ENCODE measurements at regions not wholly inside any gene's neighbourhood (a gene's known extent, or its start where the extent isn't known, plus 50 kb on each side); places are given as distances from the start of the nearest gene placed in this dataset.
"Not testable (repeated sequence)": the region's sequence is repeated elsewhere in the genome, so short reads cannot be mapped to it uniquely, and the experiment has no call there.

DNA sequence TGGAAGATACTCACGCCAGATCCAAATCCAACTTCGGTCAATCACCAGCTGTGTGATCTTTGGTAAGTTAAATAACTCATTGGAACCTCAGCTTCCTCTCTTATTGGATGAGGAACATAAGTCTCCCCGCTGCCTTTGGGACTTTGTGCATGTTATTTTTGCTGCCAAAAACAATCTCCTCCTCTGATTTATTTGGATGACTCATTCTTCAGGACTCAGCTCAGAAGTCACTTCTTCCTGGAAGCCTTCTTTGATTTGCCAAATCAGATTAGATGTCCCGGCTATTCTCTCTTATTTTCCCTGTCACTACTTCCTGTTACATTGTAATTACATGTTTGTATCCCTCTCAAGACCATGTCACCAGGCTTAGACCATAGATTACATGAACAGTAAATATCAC, 138.0 kb upstream of the BOD1L1 start:
- DNase-seq: no peak

DNA sequence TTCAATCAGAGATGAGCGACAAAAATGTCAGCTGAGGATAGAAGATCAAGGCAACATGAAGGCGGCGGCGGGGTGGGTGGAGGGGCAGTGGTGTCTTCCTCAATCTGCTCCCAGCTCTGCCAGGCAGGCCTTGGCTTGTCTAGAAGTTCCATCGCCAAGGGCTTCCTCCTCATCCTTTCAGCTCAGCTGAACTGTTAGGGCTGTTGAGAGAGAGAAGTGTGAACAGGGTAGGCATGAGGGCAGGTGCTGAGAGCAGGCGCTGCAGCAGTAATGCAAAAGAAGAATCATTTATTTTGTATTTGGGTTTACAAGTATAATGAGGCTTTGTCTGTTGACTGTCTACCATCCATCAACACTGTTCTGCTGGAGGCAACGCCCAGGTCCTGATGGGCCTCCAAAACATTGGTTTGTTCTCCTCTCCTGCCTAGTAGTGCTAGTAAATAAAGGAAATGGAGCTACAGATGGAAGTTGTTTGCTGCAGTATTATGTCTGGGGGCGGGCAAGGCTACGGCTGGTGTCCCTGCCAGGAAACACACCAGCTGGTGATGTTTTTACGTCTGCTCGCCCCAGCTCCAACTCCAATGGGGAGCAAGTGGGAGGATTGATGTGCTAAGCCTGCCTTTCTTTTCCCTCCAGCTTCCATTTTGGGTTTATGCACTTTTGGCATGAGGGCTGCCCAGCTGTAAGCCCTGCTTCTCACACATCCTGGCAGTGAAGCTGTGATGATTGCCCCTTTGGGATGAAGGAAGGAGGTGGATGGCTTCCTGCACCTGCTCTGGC, 139.4 kb upstream of the BOD1L1 start:
- no peak for DNase-seq

DNA sequence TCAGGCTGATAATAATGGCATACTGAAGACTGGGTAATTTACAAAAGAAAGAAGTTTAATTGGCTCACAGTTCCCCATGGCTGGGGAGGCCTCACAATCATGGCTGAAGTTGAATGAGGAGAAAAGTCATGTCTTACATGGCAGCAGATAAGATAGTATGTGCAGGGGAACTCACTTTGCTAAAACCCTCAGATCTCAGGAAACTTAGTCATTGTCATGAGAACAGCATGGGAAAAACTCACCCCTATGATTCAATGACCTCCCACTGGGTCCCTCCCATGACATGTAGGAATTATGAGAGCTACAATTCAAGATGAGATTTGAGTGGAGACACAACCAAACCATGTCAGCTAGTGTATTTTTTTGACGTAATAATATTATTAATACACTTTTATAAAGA, 149.8 kb upstream of the BOD1L1 start:
- DNase-seq: no peak

DNA sequence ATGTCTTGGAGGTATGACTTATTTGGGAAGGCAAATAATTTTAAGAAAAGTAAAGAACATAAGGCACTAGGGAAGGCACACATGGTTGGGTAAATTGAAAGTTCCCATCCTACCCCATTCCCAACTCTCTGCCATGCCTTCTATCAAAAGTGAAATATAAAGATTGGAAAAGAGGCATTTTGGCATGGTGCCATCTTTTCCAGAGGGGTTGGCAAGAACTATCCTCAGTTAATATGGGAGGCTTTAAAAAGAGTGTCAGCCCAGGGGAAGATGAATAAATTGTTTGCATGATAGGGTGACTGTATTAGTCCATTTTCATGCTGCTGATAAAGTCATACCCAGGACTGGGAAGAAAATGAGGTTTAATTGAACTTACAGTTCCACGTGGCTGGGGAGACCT, 150.8 kb upstream of the BOD1L1 start:
- DNase-seq: no peak

DNA sequence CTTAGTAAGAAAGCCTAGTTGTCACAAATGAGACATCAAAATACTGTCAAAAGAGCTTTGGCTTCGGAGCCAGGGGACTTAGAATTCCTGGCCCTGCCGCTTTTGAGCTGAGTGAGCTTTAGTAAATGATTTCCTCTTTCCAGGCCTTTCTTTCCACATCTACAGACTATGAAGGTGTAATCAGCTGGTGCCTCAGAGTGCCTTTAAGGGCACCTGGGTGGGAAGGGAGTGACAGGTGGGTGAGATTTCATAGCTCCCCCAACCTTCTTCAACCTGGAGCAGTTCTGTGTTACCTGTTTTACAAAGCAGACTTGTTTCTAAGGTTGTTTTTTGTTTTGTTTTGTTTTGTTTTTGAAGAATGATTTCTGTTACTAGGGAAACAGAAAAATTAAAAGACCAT, 154.7 kb upstream of the BOD1L1 start:
- no peak for DNase-seq

DNA sequence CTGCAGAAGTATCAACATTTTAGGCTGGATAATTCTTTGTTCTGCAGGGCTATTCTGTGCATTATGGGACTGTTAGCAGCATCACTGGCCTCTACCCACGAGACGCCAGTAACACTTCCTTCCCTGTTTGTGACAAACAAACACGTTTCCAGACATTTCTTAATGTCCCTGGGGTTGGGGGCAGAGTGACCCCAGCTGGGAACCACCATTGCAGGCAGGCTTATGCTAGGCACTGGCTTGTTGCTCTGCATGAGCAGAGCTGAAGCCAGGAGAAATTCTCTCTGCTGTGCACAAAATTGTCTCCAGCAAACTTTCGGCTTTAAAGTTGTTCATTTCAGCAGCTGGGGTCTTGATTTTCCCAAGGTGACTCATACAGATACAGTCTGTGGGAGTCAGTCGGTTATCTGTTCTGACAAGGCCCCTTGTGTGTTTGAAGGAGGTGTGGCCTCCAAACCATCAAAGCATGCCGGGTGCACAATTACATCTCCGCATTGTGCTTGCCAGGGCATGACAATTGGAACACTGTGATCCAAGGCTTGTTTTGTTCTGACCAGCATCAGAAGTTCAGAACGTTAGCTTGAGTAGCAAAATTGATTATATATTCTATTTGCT, 156.4 kb upstream of the BOD1L1 start:
- no peak for DNase-seq

DNA sequence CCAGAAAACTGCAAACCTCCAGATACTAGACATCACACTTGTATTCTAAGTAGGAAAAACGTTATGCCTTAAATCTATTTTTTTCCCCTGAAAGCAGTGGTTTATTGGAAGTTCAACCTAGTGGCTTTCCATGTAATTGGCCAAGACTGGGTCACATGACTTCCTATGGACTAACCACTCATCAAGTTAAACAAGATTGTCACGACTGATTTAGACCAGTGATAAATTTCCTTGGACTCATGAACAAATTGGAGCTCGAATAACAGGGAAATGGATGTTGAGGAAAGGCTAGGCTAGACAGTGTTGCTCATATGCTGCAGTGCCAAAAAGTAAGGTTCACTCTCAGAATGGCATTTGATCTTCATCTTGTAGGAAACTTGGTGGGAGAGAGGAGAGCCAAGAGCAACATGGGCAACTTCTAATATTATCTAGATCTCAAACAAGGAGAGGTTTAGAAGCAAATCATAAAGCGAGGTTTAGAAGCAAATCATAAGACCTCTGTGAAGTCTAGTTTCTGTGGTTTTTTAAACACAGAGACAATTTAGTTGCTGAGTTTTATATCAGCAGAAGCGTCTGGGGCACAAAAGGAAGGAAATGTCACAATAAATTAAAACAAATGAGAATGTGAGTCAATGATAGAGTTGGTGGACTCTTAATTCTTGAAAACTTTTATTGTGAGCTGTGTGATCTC, 165.6 kb upstream of the BOD1L1 start:
- no peak for DNase-seq

DNA sequence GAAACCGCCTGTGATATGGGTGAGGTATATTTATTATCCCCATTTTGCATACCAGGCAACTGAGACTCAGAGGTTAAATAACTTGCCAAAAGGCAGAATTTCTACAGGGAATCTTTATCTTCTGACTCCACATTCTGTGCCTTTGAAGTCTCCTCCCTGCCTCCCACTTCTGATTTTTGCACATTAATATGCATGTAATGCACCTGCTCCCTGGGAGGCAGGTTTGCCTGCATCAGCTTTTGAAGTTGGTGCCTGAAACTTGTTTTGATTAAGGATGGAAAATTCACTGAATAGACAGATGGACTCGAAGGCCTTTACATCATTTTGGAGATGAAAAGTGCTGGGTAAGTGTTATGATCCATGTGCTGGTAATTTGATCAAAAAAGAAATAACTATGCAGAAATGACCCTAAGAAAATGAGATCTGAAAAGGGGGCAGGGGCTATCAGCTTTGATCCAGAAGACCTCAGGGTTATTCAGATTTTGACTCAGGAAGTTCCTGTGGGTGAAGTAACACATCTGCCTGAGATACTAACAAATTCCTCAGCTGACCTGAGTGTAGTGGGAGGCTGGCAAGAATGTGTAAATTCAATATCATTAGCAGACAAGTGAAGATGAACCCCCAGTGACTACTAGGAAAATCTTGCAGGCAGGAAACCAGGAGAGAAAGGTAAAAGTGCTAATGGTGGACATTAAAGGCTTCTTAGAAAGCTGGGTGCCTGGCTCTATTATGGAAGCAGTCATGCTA, 167.5 kb upstream of the BOD1L1 start:
- DNase-seq: no peak

DNA sequence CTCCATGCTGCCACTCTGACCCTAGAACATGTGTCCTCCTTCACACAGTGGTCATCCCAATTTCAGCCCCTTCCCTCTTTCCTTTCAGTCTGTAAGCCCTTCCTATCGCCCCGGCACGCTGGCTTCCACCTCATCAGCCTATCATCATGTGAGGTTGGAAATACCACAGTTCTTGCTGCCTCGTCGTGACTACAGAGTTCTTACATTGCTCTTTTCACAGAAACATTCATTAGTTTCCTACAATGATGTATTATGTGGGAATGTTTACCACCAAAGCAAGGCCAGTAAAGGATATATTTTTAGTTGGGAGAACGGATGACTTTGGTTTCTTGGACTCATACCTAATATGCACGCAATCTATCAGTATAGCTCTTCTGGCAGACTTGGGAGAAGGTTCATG, 169.5 kb upstream of the BOD1L1 start:
- DNase-seq: no peak

DNA sequence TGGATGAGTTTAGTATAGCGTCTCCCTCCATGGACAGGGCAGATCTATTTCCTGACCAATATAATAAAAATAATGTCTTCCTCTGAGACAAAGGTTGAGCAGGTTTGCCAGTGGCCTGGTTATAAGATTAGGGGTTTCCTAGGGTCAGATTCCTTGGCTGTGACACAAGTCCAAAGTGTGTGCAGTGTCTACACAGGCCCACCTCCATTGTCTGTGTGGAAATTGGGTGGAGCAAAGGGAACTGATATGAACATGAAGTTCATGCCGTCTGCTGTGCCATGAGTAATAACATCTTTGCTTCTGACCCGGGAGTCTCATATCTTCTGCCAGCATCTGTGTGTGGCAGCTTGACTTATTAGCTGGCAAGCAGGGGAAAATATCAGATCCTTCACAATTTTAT, 187.7 kb upstream of the BOD1L1 start:
- no peak for DNase-seq

DNA sequence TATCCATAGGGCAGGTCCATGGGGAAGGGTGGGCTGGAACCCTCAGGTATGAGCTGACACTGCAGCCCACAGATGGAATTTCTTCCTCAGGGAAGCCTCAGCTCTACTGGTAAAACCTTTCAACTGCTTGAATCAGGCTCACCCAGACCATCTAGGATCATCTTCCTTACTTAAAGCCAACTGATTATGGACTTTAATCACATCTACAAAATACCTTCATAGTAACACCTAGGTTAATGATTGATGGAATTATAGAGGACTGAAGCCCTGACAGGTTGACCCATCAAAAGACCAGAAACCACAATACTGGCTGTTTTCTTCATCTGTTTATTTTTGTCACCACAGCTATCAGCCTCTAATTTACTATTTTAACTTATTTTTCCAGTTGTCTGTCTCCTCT, 188.9 kb upstream of the BOD1L1 start:
- no peak for DNase-seq

DNA sequence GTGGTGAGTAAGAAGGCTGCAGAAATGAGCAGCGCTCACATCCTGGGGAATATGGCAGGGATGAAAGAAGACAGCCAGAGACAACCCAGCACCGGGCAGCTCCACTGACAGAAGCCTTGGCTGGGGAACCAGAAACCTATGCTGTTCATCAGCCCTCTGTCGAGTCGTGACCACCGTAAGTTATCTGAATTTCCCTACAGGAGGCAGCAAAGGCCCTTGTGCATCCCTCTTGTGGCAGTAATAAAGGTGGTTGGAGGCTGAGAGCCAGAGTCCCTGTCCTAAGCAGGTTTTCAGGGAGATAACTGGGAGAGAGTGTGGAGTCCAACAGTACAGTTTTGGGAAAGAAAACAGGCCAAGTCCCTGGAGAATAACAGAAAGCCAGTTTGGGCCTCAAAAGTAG, 194.0 kb upstream of the BOD1L1 start:
- no peak for DNase-seq

DNA sequence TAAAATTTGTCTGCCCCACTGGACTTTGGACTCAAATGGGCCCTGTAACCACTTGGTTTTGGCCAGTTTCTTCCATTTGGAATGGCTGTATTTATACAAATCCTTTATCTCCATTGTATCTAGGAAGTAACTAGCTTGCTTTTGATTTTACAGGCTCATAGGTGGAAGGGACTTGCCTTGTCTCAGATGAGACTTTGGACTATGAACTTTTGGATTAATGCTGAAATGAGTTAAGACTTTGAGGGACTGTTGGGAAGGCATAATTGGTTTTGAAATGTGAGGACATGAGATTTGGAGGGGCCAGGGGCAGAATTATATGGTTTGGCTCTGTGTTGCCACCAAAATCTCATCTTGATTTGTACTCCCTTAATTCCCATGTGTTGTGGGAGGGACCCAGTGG, 198.3 kb upstream of the BOD1L1 start:
- DNase-seq: not testable (repeated sequence)

DNA sequence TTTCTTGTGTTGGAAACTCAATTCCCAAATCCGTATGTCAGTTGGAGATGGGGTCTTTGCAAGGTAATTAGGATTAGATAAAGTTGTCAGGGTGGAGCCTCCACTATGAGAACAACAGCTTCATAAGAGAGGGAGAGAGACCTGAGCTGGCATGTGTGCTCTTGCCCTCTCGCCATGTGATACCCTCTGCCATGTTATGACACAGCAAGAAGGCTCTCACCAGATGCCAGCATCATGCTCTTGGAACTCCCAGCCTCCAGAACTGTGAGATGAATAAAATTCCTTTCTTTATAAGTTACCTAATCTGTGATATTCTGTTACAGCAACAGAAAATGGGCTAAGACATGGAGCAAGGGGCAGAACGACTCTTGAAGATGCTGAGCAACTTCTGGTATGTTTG, 201.9 kb upstream of the BOD1L1 start:
- DNase-seq: no peak

DNA sequence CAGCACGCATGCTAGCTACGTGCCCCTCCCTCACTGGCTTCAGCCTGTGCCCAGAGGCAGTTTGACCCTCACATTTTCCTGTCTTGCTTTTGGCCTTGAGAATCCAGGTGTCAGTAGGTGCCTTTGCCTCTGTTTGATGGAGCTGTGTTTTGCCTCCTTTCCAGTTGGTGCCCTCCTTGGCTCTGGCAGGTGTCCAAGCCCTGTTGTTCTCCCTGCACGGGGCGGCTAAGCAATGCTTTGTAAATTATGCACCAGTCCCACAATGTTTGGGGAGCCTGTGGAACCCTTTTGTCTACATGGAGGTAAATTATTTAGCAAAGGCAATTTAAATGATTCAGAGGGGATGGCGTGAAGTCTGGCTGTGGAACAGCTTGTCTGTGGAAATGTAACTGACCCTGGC, 202.9 kb upstream of the BOD1L1 start:
- no peak for DNase-seq

DNA sequence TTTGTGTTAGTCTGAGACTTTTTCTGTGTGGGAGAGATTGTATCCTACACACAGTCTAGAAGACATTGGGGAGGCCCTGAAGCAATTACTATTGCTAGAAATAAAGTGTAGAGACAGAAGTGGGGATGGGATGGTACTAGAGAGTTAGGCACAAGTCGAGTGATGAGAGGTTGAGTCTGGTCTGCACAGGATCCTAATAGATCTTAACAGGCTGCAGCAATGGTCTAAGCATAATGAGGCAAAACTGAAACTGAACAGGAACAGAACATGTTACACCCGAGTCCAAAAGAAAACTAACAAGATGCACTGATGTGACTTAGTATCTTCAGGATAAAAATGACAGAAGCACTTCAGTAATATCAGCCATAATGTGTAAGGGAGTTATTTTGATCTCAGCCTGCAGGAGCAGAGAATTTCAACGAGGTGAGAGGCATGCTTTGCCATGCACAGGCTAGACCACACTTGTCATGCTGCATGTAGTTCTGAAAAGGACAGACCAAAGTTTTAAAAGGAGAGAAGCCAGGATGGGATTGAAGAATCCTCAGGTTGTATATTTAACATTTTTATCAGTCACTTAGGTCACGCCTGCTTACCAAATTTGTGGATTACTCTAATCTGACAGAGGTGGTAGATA, 205.8 kb upstream of the BOD1L1 start:
- DNase-seq: no peak

DNA sequence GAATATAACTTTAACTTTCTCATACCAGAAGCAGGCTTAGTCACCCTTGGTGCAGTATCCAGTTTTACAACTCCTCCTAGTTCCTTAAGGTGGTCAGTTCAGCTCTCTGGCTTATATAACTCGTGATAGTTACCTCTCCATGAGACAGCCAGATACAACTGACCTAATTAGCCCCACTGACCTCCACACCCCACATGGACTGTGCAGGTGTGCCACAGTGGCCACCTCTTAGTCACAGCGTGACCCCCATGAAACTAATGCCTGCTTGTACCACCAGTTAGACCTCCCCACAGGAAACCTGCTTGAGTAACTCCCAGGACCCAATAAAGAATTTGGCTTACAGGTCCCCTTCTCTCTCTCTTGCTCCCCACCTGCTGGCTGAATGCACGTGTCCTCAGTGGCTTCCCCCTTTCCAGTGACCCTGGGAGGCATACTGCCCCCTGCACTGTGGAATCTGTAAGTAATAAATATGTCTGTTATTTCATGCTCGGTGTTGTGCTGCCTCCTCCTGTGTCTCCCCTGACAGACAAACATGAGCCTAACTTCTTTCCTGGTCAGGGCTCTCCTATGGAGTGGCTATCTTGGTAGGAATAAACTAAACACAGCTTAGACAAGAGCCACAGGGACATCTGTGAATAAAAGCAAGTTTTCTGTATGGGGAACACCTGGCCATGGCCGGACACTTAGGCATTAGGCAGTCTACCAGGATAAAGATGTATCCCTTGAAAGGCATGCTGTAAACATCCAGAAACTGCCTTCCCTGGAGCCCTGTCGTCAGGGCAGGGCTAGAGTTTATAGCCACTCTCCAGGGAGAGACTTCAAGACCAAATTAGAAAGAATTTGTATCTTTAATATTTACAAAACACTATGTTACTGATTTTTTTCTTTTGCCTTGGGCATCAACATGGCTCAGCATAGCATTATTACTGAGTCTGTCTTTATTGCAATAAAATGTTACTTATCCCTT, 209.7 kb upstream of the BOD1L1 start:
- DNase-seq: no peak

DNA sequence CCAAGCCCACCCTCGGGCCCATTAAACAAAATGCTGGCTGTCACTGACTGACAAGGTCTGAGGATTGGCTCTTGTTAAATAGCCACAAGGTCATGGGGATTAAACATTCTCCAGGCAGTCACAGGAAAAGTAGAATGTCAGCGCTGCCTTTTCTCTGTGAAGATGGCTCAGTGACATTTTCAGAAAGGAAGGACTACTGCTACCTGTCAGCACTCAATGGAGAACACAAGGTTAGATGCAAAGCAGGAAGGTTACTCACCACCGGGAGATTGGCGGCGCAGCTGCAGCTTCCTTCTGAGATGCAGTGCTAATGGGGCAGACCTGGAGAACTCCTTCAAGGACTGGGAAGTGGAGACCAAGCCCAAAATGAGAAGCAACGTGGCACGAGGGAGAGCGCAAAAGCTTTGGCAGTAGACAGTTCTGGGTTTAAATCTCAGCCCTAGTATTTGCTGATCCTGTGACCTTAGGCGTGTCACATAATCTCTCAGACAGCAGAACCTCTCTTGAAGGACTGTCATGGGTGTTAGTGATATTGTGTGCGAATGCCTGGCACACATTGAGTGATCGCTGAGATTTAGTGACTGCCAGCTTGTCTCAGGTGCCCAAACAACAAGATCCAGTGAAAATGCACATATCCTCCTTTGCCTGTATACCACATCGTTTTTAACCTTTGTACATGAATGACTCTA, 213.1 kb upstream of the BOD1L1 start:
- DNase-seq: no peak

DNA sequence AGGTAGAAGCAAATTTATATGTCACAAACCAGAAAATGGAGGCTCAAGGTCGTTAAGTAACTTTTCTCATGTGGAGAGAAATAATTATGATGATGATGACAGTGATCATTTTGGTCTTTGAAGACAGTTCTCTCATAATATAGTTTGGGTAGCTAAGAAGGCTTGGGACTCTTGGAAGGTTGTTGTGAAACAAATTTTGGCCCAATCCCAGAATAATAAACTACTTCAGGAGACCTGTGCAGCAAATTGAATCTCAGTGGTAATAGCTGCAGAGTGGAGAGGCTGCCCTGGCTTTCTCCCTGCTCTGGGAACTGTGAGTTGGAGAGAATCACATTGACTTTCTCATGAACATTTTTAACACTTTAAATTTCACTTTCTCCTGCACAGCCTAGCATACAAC, 217.2 kb upstream of the BOD1L1 start:
- DNase-seq: no peak

DNA sequence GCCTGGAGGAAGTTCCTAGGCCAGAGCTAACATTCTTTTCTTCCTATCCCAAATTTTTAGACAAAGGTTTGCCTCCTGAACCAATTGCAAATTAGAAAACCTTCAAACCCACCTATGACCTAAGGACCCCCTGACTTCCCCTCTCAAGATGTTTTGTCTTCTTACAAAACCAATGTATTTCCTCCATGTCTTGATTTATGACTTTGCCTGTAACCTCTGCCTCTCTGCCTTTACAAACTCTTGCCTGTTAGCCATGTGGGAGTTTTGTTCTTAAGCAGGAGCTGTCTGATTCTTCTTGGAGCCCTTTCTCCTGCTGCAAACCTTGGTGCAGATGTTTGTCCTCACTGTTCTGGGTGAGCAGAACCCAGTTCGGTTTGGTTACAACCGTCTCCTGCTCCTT, 222.3 kb upstream of the BOD1L1 start:
- no peak for DNase-seq
